ENCODE measurements at regions not wholly inside any gene's neighbourhood (a gene's known extent, or its start where the extent isn't known, plus 50 kb on each side); places are given as distances from the start of the nearest gene placed in this dataset.
"Not testable (repeated sequence)": the region's sequence is repeated elsewhere in the genome, so short reads cannot be mapped to it uniquely, and the experiment has no call there.

DNA sequence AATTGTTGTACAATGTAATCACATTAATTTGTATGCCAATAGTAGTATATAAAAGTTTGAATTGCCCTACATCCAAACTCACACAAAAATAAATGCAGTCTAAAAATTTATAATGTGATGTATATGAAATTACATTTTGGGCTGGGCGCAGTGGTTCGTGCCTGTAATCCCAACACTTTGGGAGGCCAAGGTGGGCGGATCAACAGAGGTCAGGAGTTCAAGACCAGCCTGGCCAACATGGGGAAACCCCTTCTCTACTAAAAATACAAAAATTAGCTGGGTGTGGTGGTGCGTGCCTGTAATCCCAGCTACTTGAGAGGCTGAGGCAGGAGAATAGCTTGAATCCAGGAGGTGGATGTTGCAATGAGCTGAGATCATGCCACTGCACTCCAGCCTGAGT, 503.6 kb upstream of the TPTE start:
- not testable (repeated sequence) for H3K27ac ChIP-seq

DNA sequence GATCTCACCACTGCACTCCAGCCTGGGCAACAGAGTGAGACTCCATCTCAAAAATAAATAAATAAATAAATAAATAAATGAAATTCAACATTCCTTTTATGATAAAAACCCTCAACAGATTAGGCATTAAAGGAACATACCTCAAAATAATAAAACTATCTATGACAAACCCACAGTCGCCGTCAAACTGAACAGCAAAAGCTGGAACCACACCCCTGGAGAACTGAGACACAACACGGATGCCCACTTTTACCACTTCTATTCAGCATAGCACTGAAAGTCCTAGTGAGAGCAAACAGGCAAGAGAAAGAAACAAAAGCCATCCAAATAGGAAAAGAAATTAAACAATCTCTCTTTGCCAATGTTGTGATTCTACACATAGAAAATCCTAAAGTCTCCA, 499.9 kb upstream of the TPTE start:
- not testable (repeated sequence) for H3K27ac ChIP-seq

- H3K27ac ChIP-seq, result not testable (repeated sequence)
Measured at GRCh38 chr21:10022745-10023144, 498.6 kb upstream of the TPTE start.
